Kidney (tissue), 13 donors: ENCODE measurements at regions not wholly inside any gene's neighbourhood (a gene's known extent, or its start where the extent isn't known, plus 50 kb on each side); places are given as distances from the start of the nearest gene placed in this dataset.
"Not testable (repeated sequence)": the region's sequence is repeated elsewhere in the genome, so short reads cannot be mapped to it uniquely, and the experiment has no call there.

Experiments used
- DNase-seq, 5 donors: peaks; one replicate each; pipeline ENCODE4 v3.0.0-alpha.2; 2013 to 2020
- FAIRE-seq: peaks from 2 replicates; lab custom pipeline; 2012; peaks lifted over from hg19 to GRCh38; lab: Jason Lieb, UNC
- H3K27ac ChIP-seq, 2 donors: one replicate each; pipeline ENCODE4 v1.7.0; 2013; ENCODE audit warnings: low read depth in 2 of 2, low read length in 2 of 2, inconsistent platforms in 1 of 2
- H3K27me3 ChIP-seq: one replicate; pipeline ENCODE4 v1.7.1; 2013; ENCODE audit warnings: low read length, inconsistent platforms; ENCODE audit not compliant: control insufficient read depth, insufficient read depth
- H3K36me3 ChIP-seq, 3 donors: one replicate each; pipeline versions ENCODE4 v1.7.0 to v1.7.1; 2013; ENCODE audit warnings: low read length in 3 of 3, control low read depth in 1 of 3, inconsistent platforms in 1 of 3; ENCODE audit not compliant: insufficient read depth in 3 of 3, control insufficient read depth in 2 of 3
- H3K4me1 ChIP-seq, 3 donors: one replicate each; pipeline versions ENCODE4 v1.7.0 to v1.7.1; 2013; ENCODE audit warnings: low read length in 3 of 3, inconsistent platforms in 1 of 3, low read depth in 1 of 3; ENCODE audit not compliant: control insufficient read depth in 2 of 3, insufficient read depth in 2 of 3
- H3K4me3 ChIP-seq, 3 donors: one replicate each; pipeline versions ENCODE4 v1.7.0 to v1.8.1; 2013; ENCODE audit warnings: low read length in 3 of 3, control low read depth in 1 of 3, inconsistent platforms in 1 of 3
- H3K9ac ChIP-seq, 3 donors: one replicate each; pipeline versions ENCODE4 v1.7.0 to v1.7.1; 2013; ENCODE audit warnings: low read length in 3 of 3, control low read depth in 1 of 3, inconsistent platforms in 1 of 3
- H3K9me3 ChIP-seq, 3 donors: one replicate each; pipeline versions ENCODE4 v1.7.0 to v1.7.1; 2013; ENCODE audit warnings: low read length in 3 of 3, control low read depth in 1 of 3, inconsistent platforms in 1 of 3; ENCODE audit not compliant: control insufficient read depth in 2 of 3, insufficient read depth in 1 of 3
- CTCF ChIP-seq: IDR thresholded peaks from 3 replicates; pipeline ENCODE4 v1.5.1; 2012; ENCODE audit warnings: mild to moderate bottlenecking, moderate library complexity, borderline replicate concordance; ENCODE audit not compliant: insufficient read depth; ENCODE audit errors: extremely low read depth
- intact Hi-C: fragments of 100-400 bp; cut with DNase I; formaldehyde crosslinking; loops from one replicate; pipeline ENCODE4 v1.11.1; 2022
- donor health status: control.
- donor health status: control.
- donor health status: control.
- donor health status: control.
- donor health status: control.
- donor health status: DM: yes; HTN: yes; CAD: no.
- donor health status: Normal renal cell carcinoma (clear cell type).

GRCh38 chr5:63768221-63768620, 194.0 kb downstream of the HTR1A start:
- FAIRE-seq (no peak), DNase-seq (no peak)
- Histone ChIP-seq H3K9me3 (no peaks in the 10 kb centered on the region), H3K27me3 (no peaks in the 10 kb centered on the region), H3K4me1 (no peaks in the 10 kb centered on the region), H3K36me3 (no peaks in the 10 kb centered on the region), H3K4me3 (no peak overlapping the region), H3K27ac (no peak overlapping the region), H3K9ac (no peak overlapping the region)
- TF ChIP-seq CTCF, result no peak
- intact Hi-C loops, result no loop called here

GRCh38 chr5:63760965-63761364, 201.3 kb downstream of the HTR1A start:
- Histone ChIP-seq H3K36me3 (no peaks in the 10 kb centered on the region), H3K27me3 (no peaks in the 10 kb centered on the region), H3K9ac (no peak overlapping the region), H3K4me3 (no peak overlapping the region), H3K4me1 (no peaks in the 10 kb centered on the region), H3K27ac (no peak overlapping the region), H3K9me3 (no peaks in the 10 kb centered on the region)
- DNase-seq (no peak), FAIRE-seq (no peak)
- TF ChIP-seq CTCF, result no peak
- intact Hi-C loops, result no loop called here

- Histone ChIP-seq H3K27me3 (no peaks in the 10 kb centered on the region), H3K36me3 (no peaks in the 10 kb centered on the region), H3K4me3 (no peak overlapping the region), H3K9me3 (no peaks in the 10 kb centered on the region), H3K27ac (no peak overlapping the region), H3K9ac (no peak overlapping the region), H3K4me1 (no peaks in the 10 kb centered on the region)
- intact Hi-C loops, result no loop called here
- DNase-seq, result no peak
- no peak for FAIRE-seq
- TF ChIP-seq CTCF, result no peak
Measured at GRCh38 chr5:63743096-63743798, 219.0 kb downstream of the HTR1A start.

GRCh38 chr5:63732880-63733279, 229.4 kb downstream of the HTR1A start:
- FAIRE-seq, H3K9me3 ChIP-seq, H3K9ac ChIP-seq, H3K27me3 ChIP-seq, H3K4me1 ChIP-seq, intact Hi-C loops, H3K4me3 ChIP-seq, H3K36me3 ChIP-seq, H3K27ac ChIP-seq, DNase-seq: not testable (repeated sequence)
